Activated CD4-positive, alpha-beta T cell treated with anti-CD3 and anti-CD28 coated beads, Interleukin-2, amount 50 U/mL, for 1 hour (primary cell): ENCODE measurements at regions not wholly inside any gene's neighbourhood (a gene's known extent, or its start where the extent isn't known, plus 50 kb on each side); places are given as distances from the start of the nearest gene placed in this dataset.
A peak's percentile ranks its signal among the peaks of the same experiment; 100 is the strongest.
"Not testable (repeated sequence)": the region's sequence is repeated elsewhere in the genome, so short reads cannot be mapped to it uniquely, and the experiment has no call there.

Experiments used
- DNase-seq: peaks from one replicate; pipeline ENCODE4 v3.0.0-alpha.2; 2020

- no peak for DNase-seq
These were observed 193.7 kb downstream of the TTC39B start for GRCh38 chr9:15113288-15113687.

- no peak for DNase-seq
These were observed 195.9 kb downstream of the TTC39B start for GRCh38 chr9:15111071-15111470.

DNA sequence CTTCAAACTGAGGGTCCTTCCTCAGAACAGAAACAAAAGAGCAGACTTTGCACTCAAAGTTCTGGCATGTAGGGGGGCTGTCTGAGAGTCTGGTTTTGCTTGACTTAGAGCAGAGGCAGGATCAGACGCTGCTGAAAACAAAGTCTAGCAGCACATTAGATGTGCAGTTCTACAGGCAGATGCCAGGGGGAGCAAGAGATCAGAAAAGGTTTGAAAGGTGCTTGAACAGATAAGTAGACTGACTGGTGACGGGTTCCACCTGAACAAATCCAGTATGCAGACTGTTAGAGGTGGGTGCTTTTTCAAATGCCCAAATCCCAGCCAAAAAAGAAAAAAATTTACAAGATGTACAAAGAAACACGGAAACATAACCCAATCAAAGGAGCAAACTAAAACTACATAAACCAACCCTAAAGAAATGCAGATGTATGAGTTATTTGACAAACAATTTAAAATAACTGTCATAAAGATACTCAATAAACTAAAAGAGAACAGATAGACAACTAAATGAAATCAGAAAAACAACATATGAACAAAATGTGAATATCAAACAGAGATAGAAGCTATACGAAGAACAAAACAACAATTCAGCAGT is 194.7 kb upstream of the FREM1 start:
- DNase-seq = peak; percentile 18

DNA sequence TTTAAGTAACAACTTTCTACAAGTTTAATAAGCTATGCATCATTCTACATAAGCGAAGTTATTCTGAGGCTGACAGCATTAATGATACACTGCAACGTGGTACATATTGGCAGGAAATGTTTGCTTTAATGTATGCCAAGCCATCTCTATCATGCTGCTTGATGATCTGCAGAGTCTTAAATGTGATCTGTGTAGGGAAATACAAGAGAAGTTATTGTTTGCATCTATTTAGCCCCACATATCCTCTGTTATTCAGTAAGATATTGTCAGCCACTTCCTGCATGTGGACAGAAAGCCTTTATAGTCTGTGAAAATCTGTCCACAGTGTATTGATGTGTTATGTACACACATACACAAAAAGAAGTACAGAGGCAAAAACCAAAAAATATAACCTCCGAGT is 193.1 kb upstream of the FREM1 start:
- DNase-seq = no peak

- no peak for DNase-seq
These were observed 190.9 kb upstream of the FREM1 start for GRCh38 chr9:15101095-15101494.

DNA sequence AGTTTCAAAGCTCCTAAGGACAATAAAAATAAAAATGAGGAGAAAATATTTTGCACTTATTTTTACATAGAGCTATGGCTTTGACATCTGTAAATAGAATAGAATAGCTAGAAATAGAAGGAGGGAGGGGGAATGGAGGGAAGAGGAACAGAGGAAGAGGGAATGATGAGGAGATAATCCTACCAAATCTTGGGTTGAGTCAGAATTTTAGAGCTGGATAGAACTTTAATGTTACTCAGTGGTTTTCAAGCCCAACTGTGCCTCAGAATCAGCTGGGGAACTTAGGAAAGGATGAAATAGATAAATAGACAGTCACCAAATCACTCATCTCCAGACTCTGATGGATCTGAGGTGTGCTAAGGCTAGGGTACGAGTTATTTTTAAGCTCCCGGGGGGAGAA is 190.3 kb upstream of the FREM1 start:
- DNase-seq = no peak

- no peak for DNase-seq
These were observed 186.7 kb upstream of the FREM1 start for GRCh38 chr9:15096972-15097371.

GRCh38 chr9:15086778-15087324 is 176.6 kb upstream of the FREM1 start:
- DNase-seq = no peak

- no peak for DNase-seq
These were observed 176.0 kb upstream of the FREM1 start for GRCh38 chr9:15086156-15086763.

DNA sequence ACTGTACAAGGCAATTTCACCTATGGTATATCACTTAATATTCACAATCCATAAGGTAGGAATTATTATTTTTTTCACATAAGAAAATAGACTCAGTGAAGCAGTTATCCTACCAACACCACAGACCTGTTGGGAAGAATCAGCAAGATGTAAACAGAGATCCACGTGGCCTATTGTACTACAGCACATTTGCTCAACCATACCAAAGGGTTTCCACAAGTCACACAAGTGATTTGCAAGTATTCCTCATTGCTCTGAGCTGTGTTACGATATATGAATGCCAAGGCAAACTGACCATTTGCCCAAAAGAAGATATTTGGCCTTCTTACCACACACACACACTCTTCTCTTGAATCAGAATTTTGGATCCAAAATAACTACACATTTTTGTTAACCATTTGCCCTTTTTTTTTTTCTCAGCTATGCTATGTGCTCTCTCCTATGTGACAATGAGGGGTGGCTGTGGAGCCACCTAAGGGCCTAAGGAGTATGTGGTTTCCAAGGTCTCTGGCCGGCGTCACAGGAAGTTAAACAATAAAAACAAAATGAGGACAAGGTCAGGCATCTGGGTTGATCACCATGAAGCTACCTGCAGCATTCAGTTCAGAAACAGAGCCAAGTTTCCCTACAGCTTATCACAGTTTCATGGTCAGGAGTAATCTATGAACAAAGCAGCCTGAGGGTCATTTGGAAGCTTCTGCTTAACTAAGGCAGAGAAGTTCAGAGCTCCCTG is 171.0 kb upstream of the FREM1 start:
- DNase-seq = no peak

GRCh38 chr9:15080401-15080800 is 170.2 kb upstream of the FREM1 start:
- no peak for DNase-seq

DNA sequence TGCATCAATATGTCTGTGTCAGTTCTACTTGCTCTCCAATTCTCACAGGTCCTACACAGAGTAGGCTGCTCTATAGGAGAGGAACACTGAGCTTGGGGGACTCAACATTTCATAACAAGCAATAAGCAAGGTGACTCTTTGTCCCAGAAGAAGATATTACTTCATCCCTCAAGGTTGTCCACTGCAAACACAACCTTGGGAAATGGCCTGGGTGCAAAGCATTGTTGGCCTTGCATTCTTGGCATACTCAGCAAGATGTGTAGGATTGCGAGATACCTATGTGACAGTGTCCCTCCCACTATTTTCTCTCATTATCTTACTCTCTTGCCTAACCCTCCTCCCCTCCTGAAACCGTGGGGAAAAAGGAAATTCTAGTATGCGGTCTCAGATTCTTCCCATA is 169.8 kb upstream of the FREM1 start:
- DNase-seq = no peak

DNA sequence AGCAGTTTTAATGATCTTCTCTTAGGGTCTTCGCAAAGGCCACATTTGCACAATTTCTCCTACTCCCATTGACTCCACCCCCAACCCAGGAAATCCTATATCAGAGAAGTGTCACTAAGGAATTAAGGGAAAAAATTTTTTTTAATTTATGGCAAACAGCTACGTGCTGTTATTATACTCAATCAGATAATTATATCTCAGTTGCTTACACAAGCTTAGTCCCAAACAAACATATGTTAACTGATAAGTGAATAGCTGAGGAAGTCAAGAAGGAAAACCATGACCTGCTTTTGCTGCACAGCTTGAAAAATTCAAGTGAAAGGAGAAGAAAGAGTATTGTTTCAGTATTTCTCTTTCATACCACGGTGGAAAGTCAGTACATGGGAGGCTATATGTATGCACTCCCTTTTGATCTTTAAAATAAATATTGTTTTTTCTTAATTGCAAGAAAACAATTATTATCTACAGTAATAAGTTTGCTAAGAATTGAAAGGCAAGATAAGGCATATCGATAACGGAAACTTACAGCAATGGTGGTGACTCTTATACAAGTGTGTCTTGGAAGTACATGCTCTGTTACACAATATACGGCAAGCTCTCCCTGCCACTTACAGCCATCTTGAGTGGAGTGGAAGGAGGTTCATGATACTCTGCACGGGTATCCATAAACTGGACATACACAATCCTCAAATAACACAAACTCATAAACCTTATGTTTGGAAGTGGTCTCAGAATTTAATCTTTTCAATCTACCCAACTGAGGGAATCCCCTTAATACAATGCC is 167.9 kb upstream of the FREM1 start:
- no peak for DNase-seq

DNA sequence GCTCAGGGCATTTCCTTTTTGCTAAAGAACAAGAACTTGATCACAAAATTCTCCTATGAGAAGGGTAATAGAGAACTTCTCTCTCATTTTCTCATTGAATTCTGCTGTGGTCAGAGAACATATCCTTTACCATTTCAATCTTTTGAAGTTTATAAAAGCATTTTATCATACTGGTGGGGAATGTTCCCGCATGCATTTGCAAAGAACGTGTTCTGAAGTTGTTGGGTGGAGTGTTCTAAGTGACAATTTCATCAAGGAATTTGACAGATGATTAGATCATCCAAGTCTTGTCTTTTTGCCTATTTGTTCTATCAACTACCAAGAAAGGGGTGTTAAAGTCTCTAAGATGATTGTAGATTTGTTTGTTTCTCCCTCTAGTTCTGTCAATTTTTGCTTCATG is 163.4 kb upstream of the FREM1 start:
- no peak for DNase-seq

GRCh38 chr9:15070716-15071115 is 160.5 kb upstream of the FREM1 start:
- no peak for DNase-seq

GRCh38 chr9:15069106-15069505 is 158.9 kb upstream of the FREM1 start:
- no peak for DNase-seq

DNA sequence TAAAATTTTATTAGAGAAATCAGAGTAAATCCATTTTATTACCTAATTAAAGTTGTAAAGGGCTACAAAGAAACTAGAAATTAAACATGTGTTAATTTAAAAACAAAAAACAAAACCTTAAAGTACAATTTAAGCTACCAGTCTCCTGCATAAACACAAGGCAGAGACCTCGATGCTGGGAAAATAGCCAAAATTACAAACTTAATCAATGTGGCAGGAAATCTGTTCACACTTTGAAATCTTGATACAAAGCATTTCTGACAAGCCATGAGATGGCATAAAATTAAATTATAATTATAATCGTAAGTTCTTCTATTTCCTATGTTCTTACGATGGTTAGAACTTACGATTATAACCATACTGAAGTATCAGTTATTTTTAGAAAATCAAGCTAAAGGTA is 158.0 kb upstream of the FREM1 start:
- no peak for DNase-seq

- no peak for DNase-seq
These were observed 148.8 kb upstream of the FREM1 start for GRCh38 chr9:15059003-15059402.

- DNase-seq = no peak
These were observed 148.0 kb upstream of the FREM1 start for GRCh38 chr9:15058236-15058635.

GRCh38 chr9:15055284-15055683 is 145.1 kb upstream of the FREM1 start:
- DNase-seq = not testable (repeated sequence)

DNA sequence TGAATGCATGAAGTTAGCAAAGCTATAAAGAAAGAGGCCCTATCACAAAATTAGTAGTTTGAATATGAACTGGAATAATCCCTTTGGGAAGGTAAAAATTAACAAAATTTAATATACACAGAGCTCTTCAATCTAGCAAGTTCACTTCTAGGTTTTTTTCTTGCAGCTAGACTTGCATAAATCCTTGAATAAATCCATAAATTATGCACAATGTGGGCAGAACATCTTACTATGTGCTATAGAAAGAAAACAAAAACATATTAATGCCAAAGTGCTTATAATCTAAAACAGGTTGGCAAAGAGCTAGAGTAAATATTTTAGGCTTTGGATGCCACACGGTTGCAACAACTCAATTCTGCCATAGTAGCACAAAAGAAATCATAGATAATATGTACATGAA is 138.5 kb upstream of the FREM1 start:
- no peak for DNase-seq

GRCh38 chr9:15047028-15047551 is 136.9 kb upstream of the FREM1 start:
- DNase-seq = no peak

GRCh38 chr9:15033316-15033715 is 123.1 kb upstream of the FREM1 start:
- DNase-seq = no peak
